Stimulated activated CD4-positive, alpha-beta T cell treated with anti-CD3 and anti-CD28 coated beads, Interleukin-4, amount 100 ng/mL, for 1 hour (primary cell): ENCODE measurements at regions not wholly inside any gene's neighbourhood (a gene's known extent, or its start where the extent isn't known, plus 50 kb on each side); places are given as distances from the start of the nearest gene placed in this dataset.
"Not testable (repeated sequence)": the region's sequence is repeated elsewhere in the genome, so short reads cannot be mapped to it uniquely, and the experiment has no call there.

ENCODE experiments used
- DNase-seq: peaks from one replicate; pipeline ENCODE4 v3.0.0-alpha.2; 2020

GRCh38 chr16:64343820-64344443, 777.9 kb downstream of the CDH11 start:
- DNase-seq, result not testable (repeated sequence)

- DNase-seq, result no peak
Observed at GRCh38 chr16:64343061-64343819, 778.6 kb downstream of the CDH11 start.

GRCh38 chr16:64341336-64341735, 780.5 kb downstream of the CDH11 start:
- DNase-seq, result not testable (repeated sequence)

- no peak for DNase-seq
Observed at GRCh38 chr16:64339052-64339770, 782.7 kb downstream of the CDH11 start.

GRCh38 chr16:64321881-64322280, 800.0 kb downstream of the CDH11 start:
- DNase-seq, result no peak

- DNase-seq, result no peak
Observed at GRCh38 chr16:64321066-64321465, 800.8 kb downstream of the CDH11 start.

GRCh38 chr16:64317601-64318000, 804.3 kb downstream of the CDH11 start:
- DNase-seq, result no peak

GRCh38 chr16:64313726-64314125, 808.1 kb downstream of the CDH11 start:
- DNase-seq, result no peak

- no peak for DNase-seq
Observed at GRCh38 chr16:64312980-64313379, 808.9 kb downstream of the CDH11 start.

GRCh38 chr16:64312292-64312691, 809.6 kb downstream of the CDH11 start:
- no peak for DNase-seq

- no peak for DNase-seq
Observed at GRCh38 chr16:64311241-64311640, 810.6 kb downstream of the CDH11 start.

- no peak for DNase-seq
Observed at GRCh38 chr16:64309398-64310110, 812.3 kb downstream of the CDH11 start.

GRCh38 chr16:64308721-64309120, 813.1 kb downstream of the CDH11 start:
- no peak for DNase-seq

- no peak for DNase-seq
Observed at GRCh38 chr16:64307431-64307830, 814.4 kb downstream of the CDH11 start.

GRCh38 chr16:64305663-64306062, 816.2 kb downstream of the CDH11 start:
- no peak for DNase-seq

- no peak for DNase-seq
Observed at GRCh38 chr16:64304951-64305350, 816.9 kb downstream of the CDH11 start.

- no peak for DNase-seq
Observed at GRCh38 chr16:64304396-64304795, 817.5 kb downstream of the CDH11 start.

GRCh38 chr16:64297863-64298600, 823.8 kb downstream of the CDH11 start:
- DNase-seq, result no peak

- DNase-seq, result no peak
Observed at GRCh38 chr16:64295466-64295865, 826.4 kb downstream of the CDH11 start.

GRCh38 chr16:64292953-64293352, 828.9 kb downstream of the CDH11 start:
- DNase-seq, result no peak

- no peak for DNase-seq
Observed at GRCh38 chr16:64292161-64292560, 829.7 kb downstream of the CDH11 start.

- DNase-seq, result no peak
Observed at GRCh38 chr16:64290461-64290860, 831.4 kb downstream of the CDH11 start.
